SH-SY5Y (cell line): ENCODE measurements at regions not wholly inside any gene's neighbourhood (a gene's known extent, or its start where the extent isn't known, plus 50 kb on each side); places are given as distances from the start of the nearest gene placed in this dataset.

Experiments used
- GATA2 ChIP-seq: IDR thresholded peaks from 2 replicates; pipeline ENCODE4 v1.6.1; 2011; ENCODE audit warnings: mild to moderate bottlenecking, low read depth, low read length
- GATA3 ChIP-seq: IDR thresholded peaks from 2 replicates; pipeline ENCODE4 v1.6.1; 2011; ENCODE audit warnings: low read depth, mild to moderate bottlenecking, low read length, moderate library complexity

DNA sequence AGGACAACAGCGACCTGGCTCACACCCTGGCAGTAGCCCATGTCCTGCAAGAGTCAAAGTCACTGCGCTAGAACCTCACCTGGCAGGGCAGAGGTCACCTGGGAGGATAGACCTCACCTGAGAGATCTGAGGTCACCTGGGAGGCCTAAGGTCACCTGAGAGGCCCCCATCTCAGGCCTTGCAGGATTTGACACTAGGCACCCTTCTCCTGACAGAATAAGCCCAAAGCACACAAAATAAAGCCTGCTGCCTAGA is 75.2 kb upstream of the SPTLC1 start:
- TF ChIP-seq GATA2, result no peak
- TF ChIP-seq GATA3, result no peak
